PC-9 (cell line): ENCODE measurements at regions not wholly inside any gene's neighbourhood (a gene's known extent, or its start where the extent isn't known, plus 50 kb on each side); places are given as distances from the start of the nearest gene placed in this dataset.

ENCODE experiments used
- BruUV-seq: library from RNA; stranded (reverse); fragments of 400-500 nt; replicated peaks from 2 replicates; lab custom pipeline; 2021; lab: Mats Ljungman, UMichigan
- CTCF ChIA-PET: fragments of 300-600 bp; sonication (Branson Sonifier 250); formaldehyde crosslinking; loops from one replicate; lab custom pipeline; 2022; ENCODE audit warnings: antibody characterized with exemption; lab: Charles Lee
- POLR2A ChIA-PET: fragments of 300-600 bp; sonication (Branson Sonifier 250); formaldehyde crosslinking; loops from one replicate; lab custom pipeline; 2022; ENCODE audit warnings: antibody characterized with exemption; ENCODE audit not compliant: unreplicated experiment; lab: Charles Lee
- DNase-seq, 2 experiments: peaks; one replicate each; pipeline versions ENCODE4 v3.0.0 to v3.0.0-alpha.2; 2015 to 2022; ENCODE audit warnings: mixed read lengths in 1 of 2
- H2AFZ ChIP-seq: fragments of 200-600 bp; sonication (generic); 2 replicates; pipeline ENCODE4 v1.8.1; 2017; ENCODE audit warnings: antibody characterized with exemption
- H3F3A ChIP-seq: fragments of 200-600 bp; sonication (generic); 2 replicates; pipeline ENCODE4 v1.8.1; 2017; ENCODE audit warnings: antibody characterized with exemption, mild to moderate bottlenecking, low read depth; ENCODE audit not compliant: insufficient read depth
- H3K27ac ChIP-seq: fragments of 200-600 bp; sonication (generic); 2 replicates; pipeline ENCODE4 v1.6.1; 2016; ENCODE audit warnings: mixed run types
- H3K27me3 ChIP-seq: fragments of 200-600 bp; sonication (generic); 2 replicates; pipeline ENCODE4 v1.6.1; 2016; ENCODE audit warnings: low read depth, mixed run types; ENCODE audit not compliant: insufficient read depth
- H3K36me3 ChIP-seq: fragments of 200-600 bp; sonication (generic); 2 replicates; pipeline ENCODE4 v1.6.1; 2016; ENCODE audit warnings: low read depth, mixed run types
- H3K4me1 ChIP-seq: fragments of 200-600 bp; sonication (generic); replicated peaks from 2 replicates; pipeline ENCODE4 v1.6.1; 2016; ENCODE audit warnings: mixed run types; ENCODE audit not compliant: insufficient read depth
- H3K4me2 ChIP-seq: fragments of 200-600 bp; sonication (generic); 2 replicates; pipeline ENCODE4 v1.6.1; 2017; ENCODE audit warnings: mixed run types
- H3K4me3 ChIP-seq: fragments of 200-600 bp; sonication (generic); 2 replicates; pipeline ENCODE4 v1.6.1; 2016; ENCODE audit warnings: mixed run types
- H3K79me2 ChIP-seq: fragments of 200-600 bp; sonication (generic); 2 replicates; pipeline ENCODE4 v1.6.1; 2017; ENCODE audit warnings: low read depth, mixed run types
- H3K9me2 ChIP-seq: fragments of 200-600 bp; sonication (generic); 2 replicates; pipeline ENCODE4 v1.8.1; 2017; ENCODE audit warnings: mild to moderate bottlenecking; ENCODE audit not compliant: insufficient read depth
- H3K9me3 ChIP-seq: fragments of 200-600 bp; sonication (generic); 2 replicates; pipeline ENCODE4 v1.8.1; 2016; ENCODE audit warnings: low read depth; ENCODE audit not compliant: insufficient read depth
- H4K20me1 ChIP-seq: fragments of 200-600 bp; sonication (generic); 2 replicates; pipeline ENCODE4 v1.8.1; 2017; ENCODE audit not compliant: insufficient read depth
- EZH2 ChIP-seq: fragments of 200-600 bp; sonication (generic); IDR thresholded peaks from 2 replicates; pipeline ENCODE4 v1.8.0; 2017; ENCODE audit warnings: antibody characterized with exemption, low read depth
- intact Hi-C: fragments of 100-400 bp; cut with micrococcal nuclease; formaldehyde crosslinking; loops from one replicate; pipeline ENCODE4 v1.10.0; 2022; ENCODE audit not compliant: unreplicated experiment
- TF ChIP-seq, protein P1 (sequence below): fragments of 200-600 bp; sonication (generic); conservative IDR thresholded peaks from 2 replicates; pipeline ENCODE4 v1.6.1; 2017; ENCODE audit warnings: mixed run types, antibody characterized with exemption, mild to moderate bottlenecking, moderate library complexity

- no peak for TF ChIP-seq EZH2
- TF ChIP-seq, protein P1, sequence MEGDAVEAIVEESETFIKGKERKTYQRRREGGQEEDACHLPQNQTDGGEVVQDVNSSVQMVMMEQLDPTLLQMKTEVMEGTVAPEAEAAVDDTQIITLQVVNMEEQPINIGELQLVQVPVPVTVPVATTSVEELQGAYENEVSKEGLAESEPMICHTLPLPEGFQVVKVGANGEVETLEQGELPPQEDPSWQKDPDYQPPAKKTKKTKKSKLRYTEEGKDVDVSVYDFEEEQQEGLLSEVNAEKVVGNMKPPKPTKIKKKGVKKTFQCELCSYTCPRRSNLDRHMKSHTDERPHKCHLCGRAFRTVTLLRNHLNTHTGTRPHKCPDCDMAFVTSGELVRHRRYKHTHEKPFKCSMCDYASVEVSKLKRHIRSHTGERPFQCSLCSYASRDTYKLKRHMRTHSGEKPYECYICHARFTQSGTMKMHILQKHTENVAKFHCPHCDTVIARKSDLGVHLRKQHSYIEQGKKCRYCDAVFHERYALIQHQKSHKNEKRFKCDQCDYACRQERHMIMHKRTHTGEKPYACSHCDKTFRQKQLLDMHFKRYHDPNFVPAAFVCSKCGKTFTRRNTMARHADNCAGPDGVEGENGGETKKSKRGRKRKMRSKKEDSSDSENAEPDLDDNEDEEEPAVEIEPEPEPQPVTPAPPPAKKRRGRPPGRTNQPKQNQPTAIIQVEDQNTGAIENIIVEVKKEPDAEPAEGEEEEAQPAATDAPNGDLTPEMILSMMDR = no peak
- Histone ChIP-seq H4K20me1 (no peaks in the 10 kb centered on the region), H3K9me3 (no peaks in the 10 kb centered on the region), H3K4me2 (no peak overlapping the region), H3K4me3 (no peak overlapping the region), H2AFZ (no peak overlapping the region), H3K27me3 (no peaks in the 10 kb centered on the region), H3K36me3 (no peaks in the 10 kb centered on the region), H3K79me2 (no peaks in the 10 kb centered on the region), H3F3A (no peaks in the 10 kb centered on the region), H3K4me1 (no peaks in the 10 kb centered on the region), H3K9me2 (no peaks in the 10 kb centered on the region), H3K27ac (no peak overlapping the region)
- POLR2A ChIA-PET = no interaction called here
- BruUV-seq = no TSS peak
- CTCF ChIA-PET = no interaction called here
- DNase-seq = no peak
- intact Hi-C loops = no loop called here
Observed at GRCh38 chr5:88081877-88082276, 186.8 kb downstream of the TMEM161B start.

DNA sequence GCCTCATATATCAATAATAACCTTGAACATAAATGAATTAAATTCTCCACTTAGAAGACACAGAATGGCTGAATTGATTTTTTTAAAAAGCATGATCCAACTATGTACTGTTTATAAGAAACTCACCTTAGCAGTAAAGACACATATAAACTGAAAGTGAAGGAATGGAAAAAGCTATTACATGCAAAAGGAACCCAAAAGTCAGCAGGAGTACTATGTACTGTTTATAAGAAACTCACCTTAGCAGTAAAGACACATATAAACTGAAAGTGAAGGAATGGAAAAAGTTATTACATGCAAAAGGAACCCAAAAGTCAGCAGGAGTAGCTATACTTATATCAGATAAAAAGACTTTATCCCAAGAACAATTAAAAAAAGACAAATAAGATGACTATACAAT, 204.8 kb downstream of the TMEM161B start:
- BruUV-seq = no TSS peak
- H3K4me3 ChIP-seq = no peak overlapping the region
- no peaks in the 10 kb centered on the region for H4K20me1 ChIP-seq
- H3K27ac ChIP-seq = no peak overlapping the region
- H3K4me2 ChIP-seq = no peak overlapping the region
- no peaks in the 10 kb centered on the region for H3K36me3 ChIP-seq
- no peaks in the 10 kb centered on the region for H3K9me3 ChIP-seq
- no peaks in the 10 kb centered on the region for H3F3A ChIP-seq
- ChIA-PET CTCF (no interaction called here), POLR2A (no interaction called here)
- no peak for TF ChIP-seq EZH2
- TF ChIP-seq, protein P1 = no peak
- no peak for DNase-seq
- intact Hi-C loops = no loop called here
- H3K79me2 ChIP-seq = no peaks in the 10 kb centered on the region
- no peak overlapping the region for H2AFZ ChIP-seq
- no peaks in the 10 kb centered on the region for H3K4me1 ChIP-seq
- H3K27me3 ChIP-seq = no peaks in the 10 kb centered on the region
- H3K9me2 ChIP-seq = no peaks in the 10 kb centered on the region

DNA sequence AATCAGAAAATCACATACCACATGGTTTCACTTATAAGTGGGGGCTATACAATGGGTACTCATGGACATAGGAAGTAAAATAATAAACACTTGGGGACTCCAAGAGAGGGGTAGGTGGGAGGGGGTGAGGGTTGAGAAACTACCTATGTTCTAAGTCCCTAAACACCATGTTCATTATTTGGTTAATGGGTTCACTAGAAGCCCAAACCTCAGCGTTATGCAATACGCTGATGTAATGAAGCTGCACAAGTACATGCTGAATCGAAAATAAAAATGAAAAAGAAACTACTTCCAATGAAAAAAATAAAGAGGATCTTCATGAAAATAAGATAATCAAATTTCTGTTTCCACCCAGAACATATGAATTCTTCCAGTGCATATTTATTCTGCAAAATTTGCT, 208.5 kb downstream of the TMEM161B start:
- CTCF ChIA-PET = no interaction called here
- H3K9me2 ChIP-seq = no peaks in the 10 kb centered on the region
- no peak overlapping the region; the same call in 1 of the 2 replicates for H2AFZ ChIP-seq
- no peaks in the 10 kb centered on the region for H4K20me1 ChIP-seq
- H3K79me2 ChIP-seq = no peaks in the 10 kb centered on the region
- no peak overlapping the region for H3K27ac ChIP-seq
- DNase-seq = no peak
- H3K27me3 ChIP-seq = no peaks in the 10 kb centered on the region
- no peak for TF ChIP-seq EZH2
- TF ChIP-seq, protein P1 = no peak
- intact Hi-C loops = no loop called here
- no peaks in the 10 kb centered on the region for H3K4me1 ChIP-seq
- no peak overlapping the region for H3K4me2 ChIP-seq
- no TSS peak for BruUV-seq
- no peaks in the 10 kb centered on the region for H3F3A ChIP-seq
- POLR2A ChIA-PET = no interaction called here
- H3K4me3 ChIP-seq = no peak overlapping the region
- no peaks in the 10 kb centered on the region for H3K9me3 ChIP-seq
- H3K36me3 ChIP-seq = no peaks in the 10 kb centered on the region
